GM18858 (cell line): ENCODE measurements at regions not wholly inside any gene's neighbourhood (a gene's known extent, or its start where the extent isn't known, plus 50 kb on each side); places are given as distances from the start of the nearest gene placed in this dataset.

ENCODE experiments used
- ATAC-seq: cut with Tn5 transposase; IDR thresholded peaks from one replicate; pipeline ENCODE4 v1.9.1; 2021; ENCODE audit not compliant: unreplicated experiment

DNA sequence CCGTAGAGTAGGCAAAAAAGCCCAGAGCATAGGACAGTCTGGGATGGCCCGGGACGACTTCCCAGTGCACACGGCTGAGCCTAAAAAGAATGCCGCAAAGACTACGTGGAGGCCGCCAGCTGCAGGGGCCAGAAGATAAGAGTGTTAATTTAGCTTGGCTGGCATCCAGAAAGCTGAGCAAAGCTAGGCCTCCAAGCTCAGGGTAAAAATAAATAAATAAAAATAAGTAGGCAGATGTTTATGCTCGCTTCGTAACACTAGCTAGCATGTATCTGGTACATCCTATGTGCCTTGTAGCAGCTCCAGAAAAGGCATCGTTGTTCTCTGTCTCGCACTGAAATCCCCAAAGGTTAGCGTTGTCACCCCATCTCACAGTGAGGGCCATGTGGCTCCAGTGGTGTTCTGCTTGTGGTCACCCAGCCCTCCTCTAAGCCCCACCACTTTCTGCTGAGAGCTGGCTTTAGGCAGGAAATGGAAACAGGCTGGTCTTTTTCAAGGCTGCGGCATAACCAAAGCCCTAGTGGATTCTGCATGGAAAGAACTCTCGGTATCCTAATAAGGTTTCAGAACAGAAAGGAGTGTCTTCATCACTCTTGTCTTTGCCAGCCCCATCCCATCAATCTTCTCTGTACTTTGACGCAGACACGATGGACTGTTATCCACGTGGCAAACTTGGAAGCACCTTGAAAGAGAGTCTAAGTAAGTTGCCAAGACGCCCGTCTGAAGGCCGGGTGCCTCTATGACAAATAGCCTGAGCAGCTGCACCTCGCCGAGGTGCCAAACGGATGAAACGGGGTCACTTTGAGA, 58.1 kb upstream of the MEF2A start:
- no peak for ATAC-seq

DNA sequence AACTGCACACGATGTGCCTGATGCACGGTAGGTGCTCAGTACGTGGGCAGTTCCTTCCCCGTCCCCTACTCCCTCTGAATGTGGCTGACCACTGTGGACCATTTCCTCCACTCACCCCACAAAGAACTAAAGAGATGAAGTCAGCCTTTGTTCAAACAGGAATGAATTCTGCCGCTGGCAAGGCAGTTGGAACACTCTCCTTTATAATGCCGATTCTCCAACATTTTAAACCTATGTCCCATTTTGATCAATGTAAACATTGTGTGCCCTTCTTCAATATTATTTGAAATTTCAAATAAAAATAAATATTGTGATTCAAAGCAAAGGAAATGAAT, 57.5 kb upstream of the MEF2A start:
- ATAC-seq: no peak

DNA sequence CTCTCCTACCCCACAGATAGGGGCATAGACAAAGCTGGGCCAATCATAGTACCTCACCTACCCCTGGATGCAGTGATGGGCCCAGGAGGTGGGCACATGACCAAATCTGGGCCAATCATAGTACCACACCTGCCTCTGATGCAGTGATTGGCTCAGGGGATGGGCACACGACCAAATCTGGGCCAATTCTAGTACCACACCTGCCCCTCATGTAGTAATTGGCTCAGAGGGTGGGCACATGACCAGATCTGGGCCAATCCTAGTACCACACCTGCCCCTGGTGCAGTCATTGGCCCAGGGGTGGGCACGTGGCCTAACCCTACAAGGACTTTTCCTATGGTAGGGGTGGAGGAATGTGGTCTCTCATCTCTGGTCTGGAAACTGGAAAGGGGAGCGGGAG, 56.9 kb upstream of the MEF2A start:
- ATAC-seq: no peak

DNA sequence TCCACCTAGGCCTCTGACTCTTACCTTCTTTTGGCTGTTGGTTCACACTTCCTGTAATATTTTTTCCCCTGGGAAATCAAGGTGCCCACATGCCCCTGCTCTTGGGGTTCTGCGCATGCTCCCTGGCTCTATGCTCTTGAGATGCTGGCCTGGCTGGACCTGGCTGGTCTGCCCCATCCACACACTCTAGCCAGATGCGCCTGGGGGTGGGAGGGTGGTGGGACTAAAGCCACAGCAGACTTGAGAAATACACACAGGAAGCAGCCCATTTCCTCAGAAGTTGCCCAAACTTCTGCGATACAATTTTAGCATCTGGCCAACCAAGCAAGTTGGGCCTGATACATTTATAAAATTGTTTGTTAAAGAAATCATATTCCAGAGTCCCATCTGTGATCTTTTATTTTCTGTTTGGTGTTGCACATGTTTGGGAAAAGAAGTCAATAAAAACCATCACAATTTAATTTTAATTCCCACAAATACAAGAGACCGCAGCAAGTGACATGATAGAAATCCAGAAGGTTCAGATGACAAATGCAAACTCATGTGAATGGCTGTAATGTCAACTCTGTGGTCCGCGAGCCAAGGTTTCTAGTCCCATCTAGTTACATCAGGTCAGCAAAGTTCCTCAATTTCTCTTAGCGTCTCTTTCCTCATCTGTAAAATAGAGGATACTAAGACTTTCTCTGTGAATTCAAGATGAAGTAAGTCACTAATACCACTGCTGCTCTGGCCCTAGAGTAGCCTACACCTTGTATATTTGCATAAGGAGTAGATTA, 55.9 kb upstream of the MEF2A start:
- ATAC-seq: no peak

DNA sequence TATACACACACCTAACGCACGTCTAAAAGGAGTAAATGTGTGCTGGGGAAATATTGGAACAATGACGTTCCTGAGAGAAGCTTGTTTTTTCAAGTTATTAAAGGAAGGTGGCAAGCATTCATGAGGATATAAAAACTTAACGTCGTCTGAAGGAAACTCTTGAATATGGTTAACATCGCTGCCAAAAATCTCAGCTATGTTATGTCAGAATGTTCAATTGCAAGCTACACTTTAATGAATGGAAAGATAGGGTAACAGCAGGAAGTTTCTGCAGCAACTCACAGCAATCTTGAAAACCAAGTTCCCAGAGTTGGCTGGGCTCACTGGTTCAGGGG, 54.3 kb upstream of the MEF2A start:
- ATAC-seq: no peak

DNA sequence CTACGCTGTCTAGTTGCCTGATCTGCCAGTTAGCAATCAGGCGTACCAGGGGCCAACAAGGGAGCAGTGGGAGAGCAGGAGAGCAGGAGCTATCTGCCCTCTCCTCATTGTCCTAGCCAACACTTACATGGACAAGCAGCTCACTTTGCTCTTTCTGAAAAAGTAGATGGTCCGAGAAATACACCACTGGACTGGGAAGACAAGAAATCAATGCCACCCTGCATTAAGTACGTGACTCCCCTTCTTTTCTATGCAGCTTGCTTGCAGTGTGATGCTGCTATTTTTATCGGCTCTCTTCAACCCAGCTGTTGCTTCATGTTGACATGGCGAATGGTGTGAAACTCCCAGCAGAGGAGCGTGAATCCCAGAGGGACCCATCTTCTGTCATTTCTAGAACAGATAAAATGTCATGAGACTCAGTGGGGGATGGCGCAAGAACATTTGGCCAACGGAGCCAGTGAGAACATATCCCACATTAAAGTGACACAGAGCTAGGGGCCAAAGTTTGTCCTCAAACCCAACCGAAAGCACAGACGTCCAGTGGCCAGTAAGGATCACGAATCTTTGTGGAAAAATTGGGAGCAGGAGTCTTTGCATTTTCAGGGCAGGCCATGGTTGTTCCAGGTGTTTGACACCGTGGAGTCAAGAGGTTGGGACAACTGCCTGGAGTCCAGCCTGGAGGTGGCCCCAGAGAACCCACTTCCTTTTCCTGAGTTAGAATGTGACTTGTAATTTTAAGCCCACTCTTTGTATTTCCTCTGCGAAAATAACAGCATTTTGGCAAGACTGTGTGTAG, 53.7 kb upstream of the MEF2A start:
- ATAC-seq: peak; percentile 64

DNA sequence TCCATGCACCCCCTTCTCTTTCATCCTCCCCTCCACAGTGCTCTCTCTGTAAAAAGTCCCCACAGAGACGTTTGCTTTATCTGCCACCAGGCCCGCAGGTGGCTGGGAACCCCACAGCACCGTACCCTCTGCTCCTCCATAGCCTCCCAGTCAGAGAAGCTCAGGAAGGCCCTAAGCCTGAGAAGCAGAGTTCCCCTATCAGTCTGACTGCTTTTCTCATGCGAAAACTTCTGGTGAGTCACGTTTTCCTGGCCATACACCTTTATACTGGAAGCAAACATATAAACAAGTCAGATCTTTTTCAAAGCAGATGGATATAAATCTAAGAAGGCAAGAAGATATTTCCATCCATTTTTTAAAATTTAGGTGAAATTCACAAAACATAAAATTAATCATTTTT, 51.5 kb upstream of the MEF2A start:
- ATAC-seq: no peak
